ENCODE measurements at regions not wholly inside any gene's neighbourhood (a gene's known extent, or its start where the extent isn't known, plus 50 kb on each side); places are given as distances from the start of the nearest gene placed in this dataset.

GRCh38 chr3:72448375-72448823 is 399.8 kb downstream of the SHQ1 start:
- TF ChIP-seq CTCF (IDR thresholded peaks at IDR 0.05; ENCODE audit: low read length), result no peak
- no peak for TF ChIP-seq EZH2 (optimal IDR thresholded peaks at IDR 0.05; ENCODE audit: low read depth, low read length)
- TF ChIP-seq EZH2phosphoT487 (IDR thresholded peaks at IDR 0.05; ENCODE audit: low read length), result no peak
